HG03558 (cell line): ENCODE measurements at regions not wholly inside any gene's neighbourhood (a gene's known extent, or its start where the extent isn't known, plus 50 kb on each side); places are given as distances from the start of the nearest gene placed in this dataset.
A peak's percentile ranks its signal among the peaks of the same experiment; 100 is the strongest.

ENCODE experiments used
- ATAC-seq: cut with Tn5 transposase; IDR thresholded peaks from one replicate; pipeline ENCODE4 v1.9.1; 2021; ENCODE audit warnings: moderate number of reproducible peaks; ENCODE audit not compliant: unreplicated experiment; ENCODE audit errors: extremely low read depth

DNA sequence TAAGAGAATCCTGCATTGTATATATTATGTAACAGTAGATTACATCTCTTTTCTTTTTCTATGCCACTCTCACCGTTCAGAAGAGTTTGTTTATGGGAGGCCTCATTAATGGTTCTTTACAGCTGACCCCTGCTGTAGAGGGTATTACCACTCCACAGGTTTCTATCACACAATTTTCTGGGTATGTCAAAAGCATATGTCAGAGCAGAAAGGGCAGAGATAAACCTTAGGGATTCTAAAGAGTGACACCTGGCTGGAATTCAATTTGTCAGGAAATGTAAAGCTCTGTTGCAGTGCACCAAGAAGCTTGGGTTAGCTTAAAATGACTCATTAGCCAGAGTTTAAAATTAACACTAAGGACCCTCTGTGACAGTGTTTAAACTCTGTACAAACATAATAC, 658.7 kb downstream of the PCDH18 start:
- ATAC-seq = no peak

DNA sequence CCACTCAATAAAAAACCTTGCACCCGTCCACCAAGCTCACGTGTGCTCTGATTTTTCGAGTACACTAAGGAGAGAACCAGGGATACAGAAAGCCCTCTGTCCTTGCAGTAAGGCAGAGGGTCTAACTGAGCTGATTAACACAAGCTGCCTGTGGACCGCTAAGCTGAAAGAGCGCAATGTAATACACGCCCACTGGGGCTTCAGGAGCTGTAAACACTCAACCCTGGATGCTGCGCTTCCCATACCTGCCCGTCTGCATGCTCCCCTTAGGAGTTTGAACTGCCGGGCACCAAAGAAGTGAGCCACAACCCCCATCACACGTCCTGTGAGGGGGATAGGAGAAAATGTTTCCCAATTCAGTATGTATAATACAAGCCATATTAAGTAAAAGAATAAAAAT, 664.8 kb downstream of the PCDH18 start:
- no peak for ATAC-seq

DNA sequence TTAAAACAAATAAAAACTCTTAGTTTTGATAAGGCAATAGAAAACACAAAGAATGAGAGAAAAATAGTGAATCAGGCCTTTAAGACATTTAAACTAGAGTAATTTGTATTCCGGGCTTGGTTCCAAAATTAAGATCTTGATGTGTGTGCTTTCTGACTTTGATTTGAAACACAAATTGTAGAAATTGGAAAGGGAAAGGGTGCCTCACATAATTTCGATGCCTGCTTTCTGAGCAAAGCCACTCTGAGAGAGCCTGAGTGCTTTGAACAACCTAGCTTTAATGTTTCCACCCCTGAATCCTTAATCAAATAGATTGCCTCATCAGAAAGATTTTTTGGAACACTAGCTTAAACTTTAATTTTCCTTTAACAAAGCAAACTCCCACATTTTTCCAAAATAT, 666.8 kb downstream of the PCDH18 start:
- ATAC-seq = no peak

DNA sequence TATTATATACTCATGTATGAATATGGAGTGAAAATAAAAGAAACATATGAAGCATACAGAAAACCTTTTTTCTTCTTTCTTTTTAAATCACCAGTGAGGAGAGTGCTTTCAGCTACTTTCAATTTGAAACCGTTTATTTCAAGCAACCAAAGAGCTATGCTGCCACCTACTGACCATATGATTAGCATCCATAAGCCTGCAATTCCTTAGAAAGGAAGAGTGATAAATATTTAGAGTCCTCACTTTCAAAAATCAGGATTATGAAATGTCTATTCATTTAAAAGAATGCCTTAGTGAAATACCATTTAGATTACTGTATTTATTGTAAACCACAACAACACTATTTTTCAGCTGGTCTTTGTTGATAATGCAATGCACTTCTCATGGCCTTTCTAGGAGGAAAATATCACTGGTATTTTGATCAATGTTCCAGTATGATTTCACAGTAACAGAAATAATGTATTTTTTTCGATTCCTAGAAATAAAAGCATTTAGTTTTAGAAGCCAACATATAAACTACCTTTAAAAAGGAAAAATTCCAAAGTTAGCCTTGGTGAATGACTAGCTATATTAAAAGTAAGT, 667.6 kb downstream of the PCDH18 start:
- ATAC-seq = peak; percentile 86

DNA sequence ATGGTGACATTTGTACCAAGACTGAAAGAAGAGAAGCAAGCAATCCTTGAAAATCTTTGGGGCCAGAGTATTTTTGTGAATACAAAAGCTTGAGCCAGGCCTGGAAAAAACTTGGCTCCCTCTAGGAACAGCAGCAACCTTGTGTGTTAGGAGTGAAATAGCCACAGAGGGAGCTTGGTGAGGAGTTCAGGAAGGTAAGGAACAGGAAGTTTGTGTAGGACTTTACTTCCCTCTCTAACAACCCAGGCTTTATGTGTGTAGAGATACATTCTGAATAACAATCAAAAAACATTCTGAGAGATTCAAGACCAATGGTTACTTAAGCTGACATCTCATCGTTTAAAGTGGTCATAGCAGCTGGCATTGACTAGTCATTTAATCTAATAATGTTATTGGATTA, 668.5 kb downstream of the PCDH18 start:
- no peak for ATAC-seq

DNA sequence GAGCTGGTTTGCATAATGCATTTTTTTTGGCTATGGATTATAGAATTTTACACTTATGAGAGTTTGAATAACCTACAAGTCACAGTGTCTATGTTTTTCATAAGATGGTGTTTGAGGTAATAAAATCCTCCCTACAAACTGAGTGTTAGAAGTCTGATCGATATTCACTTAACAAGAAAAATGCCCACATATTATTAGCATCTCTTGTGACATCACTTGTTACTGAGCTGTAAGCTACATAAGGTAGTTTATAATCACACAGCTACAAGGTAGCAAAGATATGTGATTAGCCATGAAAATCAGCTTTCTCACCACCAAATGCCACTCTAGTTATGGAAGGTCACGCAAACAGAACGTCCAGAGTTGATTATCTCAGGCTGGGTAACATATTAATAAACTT, 669.6 kb downstream of the PCDH18 start:
- ATAC-seq = no peak

DNA sequence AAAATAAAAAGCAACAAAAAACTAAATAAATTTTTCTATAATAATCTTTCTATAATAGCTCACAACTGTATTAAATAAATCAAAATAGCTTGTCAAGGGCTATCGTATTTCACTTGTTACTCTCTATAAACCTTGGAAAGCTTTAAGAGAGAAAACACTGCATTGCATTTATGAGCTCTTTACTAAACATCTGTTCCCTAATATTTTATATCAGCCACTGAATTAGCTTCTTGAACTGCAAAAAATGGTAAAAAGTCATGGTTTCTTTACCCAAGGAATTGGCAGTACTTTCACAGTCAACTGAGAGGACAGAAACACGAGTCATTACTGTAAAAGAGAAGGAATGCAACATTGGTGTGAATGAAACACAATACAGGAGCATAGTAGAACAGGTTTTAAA, 671.2 kb downstream of the PCDH18 start:
- ATAC-seq = no peak

DNA sequence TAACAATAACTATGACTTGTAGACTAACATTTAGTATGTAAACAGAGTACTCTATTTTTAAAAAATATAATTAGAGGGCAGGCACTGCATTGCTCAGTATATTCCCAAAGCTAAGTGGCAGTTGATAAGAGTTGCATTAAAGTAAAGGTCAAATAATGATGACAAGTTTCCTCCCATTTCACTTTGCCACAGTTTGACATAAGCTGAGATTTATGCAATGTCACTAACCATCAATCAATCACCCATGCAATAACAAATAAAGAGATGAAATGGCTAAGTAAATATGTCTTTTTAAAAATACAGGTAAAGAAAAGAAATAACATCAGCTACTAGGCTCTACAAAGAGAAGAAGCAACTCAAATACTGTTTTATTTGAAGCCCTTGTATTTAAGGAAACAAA, 673.4 kb downstream of the PCDH18 start:
- no peak for ATAC-seq

DNA sequence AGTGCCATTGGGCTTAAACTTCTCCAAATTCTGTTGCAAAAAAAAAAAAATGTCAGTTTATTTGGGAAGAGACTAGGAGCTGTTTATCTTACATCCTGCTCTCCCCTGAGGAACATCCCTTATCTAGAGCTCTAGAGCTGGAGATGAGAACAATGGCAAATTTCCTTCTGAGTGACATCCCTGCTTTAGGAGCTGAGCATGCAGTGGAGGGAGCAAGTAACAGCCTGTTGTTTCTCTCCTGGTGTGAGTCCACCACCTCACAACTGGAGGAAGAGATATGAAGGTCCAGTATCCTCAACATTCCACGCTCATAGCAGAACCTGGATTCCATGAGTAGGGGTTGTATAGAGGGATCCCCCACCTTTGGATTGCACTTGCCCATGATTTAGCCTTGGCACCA, 676.4 kb downstream of the PCDH18 start:
- no peak for ATAC-seq

DNA sequence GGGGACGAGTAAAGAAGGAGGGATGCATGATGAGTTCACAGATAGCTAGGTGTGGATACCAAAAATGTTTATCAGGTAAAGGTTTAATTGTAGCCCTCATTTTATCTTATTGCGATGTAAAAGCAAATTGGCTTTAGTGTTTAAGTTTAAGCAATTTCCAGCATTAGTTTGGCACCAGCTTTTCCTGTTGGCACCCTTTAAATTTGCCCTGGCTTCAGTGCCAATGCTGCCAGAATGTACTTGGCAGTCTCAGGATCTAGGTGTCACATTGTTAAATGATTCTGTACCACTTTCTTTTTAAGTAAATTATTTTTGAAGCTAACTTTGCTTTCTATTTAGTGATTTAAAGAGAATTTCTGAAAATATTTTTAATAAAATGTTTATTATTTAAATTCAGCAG, 681.8 kb downstream of the PCDH18 start:
- ATAC-seq = no peak

DNA sequence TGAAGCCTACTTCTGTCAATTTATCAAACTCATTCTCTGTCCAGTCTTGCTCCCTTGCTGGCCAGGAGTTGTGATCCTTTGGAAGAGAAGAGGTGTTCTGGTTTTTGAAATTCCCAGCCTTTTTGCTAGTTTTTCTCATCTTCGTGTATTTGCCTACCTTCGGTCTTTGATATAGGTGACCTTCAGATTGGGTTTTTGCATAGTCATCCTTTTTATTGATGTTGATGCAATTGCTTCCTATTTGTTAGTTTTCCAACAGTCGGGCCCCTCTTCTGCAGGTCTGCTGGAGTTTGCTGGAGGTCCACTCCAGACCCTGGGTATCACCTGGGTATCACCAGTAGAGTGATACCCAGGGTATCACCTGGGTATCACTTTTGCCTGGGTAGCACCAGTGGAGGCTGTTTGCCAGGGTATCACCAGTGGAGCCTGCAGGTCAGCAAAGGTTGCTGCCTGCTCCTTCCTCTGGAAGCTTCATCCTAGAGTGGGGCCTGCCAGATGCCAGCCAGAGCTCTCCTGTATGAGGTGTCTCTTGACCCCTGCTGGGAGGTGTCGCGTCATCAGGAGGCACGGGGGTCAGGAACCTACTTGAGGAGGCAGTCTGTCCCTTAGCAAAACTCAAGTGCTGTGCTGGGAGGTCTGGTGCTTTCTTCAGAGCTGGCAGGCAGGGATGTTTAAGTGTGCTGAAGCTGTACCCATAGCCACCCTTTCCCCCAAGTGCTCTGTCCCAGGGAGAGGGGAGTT, 684.2 kb downstream of the PCDH18 start:
- ATAC-seq = no peak

DNA sequence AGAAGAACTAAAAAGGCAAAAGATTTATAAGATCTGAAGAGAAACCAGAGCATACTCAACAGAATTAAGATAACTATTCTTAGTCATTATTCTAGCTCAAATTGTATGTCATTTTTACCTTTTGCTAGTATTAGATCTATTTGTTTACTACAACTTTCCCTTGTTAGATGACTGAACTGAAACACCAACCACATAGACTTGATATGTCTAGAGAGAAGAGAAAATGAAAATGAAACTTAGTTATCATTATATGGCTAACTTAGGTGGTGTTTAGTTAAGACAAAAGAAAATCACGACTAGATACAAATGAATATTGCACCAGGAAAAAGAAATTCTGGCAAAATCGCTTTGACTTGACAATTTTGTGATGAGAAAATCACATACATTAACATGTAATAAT, 690.8 kb downstream of the PCDH18 start:
- peak; percentile 65 for ATAC-seq

DNA sequence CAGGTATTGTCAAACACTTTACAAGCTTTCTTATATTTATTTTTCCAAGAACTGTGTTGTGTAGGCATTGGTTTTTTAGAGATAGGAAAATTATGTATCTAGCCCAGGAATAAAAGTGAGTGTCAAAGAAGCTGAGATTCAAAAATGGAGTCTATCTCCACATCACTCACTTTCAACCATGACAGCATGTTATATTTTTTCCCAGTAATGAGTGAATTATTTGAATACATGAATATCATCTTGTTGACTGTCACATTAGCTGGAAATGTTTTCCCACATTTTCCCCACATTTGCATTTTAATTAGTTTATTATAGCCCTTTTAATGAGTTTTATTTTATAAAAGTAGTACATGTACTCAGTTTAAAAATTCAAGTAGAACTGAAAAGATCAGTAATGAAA, 693.7 kb downstream of the PCDH18 start:
- no peak for ATAC-seq

DNA sequence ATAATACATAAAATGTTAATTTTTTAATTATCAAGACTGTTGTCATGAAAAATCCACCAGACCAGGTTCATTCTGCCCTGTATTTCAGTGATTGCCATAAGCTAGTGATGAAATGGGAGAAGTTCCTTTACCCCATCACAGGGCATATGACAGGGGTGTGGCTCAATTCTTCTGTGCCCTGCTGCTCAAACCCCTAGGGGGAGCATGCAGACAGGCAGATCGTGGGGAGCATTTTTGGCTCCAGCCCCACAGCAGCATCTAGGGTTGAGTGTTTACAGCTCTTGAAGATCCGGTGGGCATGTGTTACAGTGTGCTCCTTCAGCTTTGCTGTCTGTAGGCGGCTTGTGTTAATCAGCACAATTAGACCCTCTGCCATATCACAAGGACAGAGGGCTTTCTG, 700.7 kb downstream of the PCDH18 start:
- ATAC-seq = no peak

DNA sequence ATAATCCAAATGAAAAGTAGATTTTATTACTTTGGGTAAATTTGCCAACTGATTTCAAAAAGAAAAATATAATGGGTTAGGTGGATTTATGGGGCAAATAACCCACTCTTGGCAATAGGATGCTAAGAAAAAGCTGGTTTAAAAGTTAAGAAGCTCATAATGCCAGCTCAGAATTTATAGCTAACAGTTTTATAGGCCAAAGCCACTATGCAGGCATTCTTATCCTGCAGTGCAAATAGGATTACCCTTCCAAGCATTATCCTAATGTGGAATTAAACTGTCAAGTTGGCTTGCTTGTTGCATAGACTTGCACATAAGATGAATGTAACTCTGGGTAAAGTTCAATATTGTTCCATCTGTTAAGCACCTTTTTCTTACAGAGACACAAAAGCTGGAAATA, 703.0 kb downstream of the PCDH18 start:
- ATAC-seq = no peak

DNA sequence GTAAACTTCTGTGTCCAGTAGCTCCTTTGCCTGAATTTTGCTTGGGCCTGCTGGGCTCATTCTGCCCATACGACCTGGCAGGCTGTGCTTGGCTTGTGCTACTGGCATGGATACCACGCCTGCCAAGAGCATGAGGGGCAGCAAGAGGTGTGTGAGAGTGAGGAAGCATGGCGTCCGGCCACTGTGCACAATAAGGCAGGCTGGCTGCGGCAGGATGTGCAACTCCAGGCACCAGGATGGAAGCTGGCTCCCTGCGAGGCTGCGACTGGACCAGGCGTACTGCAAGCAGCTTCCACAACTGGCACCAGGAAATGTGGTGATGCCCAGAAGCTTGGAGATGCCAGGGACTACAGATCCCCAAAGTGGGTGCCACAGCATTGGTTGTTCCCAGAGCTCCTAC, 709.3 kb downstream of the PCDH18 start:
- ATAC-seq = no peak

DNA sequence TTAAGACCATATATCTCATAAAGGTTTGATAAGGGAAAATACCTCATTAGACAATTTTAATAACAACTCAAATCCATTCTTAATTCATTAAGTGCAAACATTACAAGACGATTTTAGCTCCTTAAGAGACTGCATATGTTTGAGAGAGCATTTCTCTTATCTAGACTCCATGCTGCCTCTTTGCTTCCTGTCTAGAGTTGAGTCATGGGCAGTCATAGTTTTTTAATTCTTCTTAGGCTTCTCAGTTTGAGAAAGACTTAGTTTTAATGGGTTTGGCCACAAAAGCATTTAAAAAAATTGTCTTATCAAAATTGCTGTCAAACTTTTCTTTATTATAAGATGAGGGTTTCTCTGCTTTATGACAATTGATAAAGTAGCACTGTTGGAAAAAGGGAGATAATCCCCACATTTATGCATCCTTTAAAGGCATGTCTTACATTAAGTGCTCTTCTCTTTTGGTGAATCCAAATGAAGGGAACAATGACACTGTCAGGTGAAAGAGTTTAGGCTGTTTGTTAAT, 713.4 kb downstream of the PCDH18 start:
- ATAC-seq = no peak

DNA sequence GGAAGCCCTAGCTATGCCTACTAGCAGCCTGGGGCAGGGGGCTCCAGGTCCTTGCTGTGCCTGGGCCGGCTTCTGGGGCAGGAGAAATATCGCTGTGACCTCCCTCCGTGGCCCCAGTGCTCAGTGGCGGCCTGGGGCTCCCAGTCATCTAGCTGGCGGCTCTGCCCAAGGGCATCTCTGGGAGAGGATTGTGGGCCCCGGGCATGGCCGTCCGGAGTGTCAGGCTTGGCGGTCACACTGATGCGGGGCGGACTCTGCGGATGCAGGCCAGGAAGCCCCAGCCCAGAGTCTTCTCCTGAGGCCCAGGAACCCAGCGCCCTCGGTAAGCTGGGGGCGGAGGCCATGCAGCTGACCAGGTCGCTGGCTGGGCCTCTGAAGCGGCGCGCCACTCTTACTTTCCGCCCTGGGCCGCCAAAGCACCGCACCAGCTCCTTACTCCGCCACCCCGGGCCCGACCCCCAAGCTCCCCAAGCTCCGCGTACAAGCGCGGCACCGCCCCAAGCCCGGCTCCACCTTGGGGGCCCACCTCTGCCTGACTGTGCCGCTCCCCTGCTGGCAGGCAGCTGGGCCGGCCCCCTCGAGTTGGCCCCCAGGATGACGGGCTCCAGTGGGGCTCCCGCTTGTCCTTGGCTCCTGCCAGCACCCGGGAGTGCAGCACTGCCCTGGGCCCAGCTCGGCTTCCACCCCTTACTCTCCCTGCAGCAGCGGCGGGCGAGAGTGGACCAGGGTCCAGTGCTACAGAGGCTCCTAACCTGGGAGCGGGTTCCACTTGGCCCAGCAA, 720.0 kb downstream of the PCDH18 start:
- no peak for ATAC-seq

DNA sequence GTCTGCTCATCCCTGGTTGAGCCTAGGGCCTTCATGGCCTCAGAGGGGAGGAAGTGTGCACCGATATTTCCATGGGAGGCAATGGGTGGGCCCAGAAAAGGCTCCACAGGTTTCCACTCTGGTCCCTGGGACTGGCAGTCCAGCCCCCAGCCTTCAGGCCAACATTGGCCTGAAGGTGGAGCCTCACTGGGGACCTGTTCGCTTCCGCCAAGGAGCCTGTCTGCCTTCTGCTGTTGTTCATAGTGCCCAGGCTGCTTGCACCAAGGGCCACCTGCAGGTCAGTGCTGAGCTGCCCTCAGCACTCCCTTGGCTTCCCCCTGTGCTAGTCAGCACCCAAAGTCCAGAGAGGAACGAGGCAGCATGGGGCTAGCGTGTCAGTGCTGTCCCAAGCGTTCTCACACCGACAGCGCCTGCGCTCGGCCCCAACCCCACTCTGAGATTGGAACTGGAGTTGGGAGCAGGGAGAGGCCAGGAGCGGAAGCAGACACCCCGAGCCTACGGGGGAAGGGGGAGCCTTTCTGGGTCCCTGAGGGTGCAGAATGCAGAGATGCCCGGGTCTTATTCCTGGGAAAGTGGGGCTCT, 720.7 kb downstream of the PCDH18 start:
- no peak for ATAC-seq

DNA sequence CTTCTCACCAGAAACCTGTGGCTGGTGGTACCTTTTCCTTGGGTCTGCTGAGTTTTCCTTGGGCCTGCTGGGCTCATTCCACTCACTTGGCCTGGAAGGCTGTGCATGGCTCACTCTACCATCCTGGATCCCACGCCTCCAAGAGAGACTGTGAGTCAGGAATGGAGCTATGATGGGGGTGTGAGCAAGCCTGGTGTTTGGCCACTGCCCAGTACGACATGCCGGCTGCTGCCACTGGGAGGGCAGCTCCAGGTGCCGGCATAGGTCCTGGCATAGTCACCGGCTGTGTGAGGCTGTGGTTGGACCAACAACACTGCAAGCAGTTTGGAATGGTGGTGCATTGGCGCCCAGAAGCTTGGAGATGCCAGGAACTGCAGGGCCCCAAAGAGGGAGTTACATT, 721.7 kb downstream of the PCDH18 start:
- ATAC-seq = no peak

DNA sequence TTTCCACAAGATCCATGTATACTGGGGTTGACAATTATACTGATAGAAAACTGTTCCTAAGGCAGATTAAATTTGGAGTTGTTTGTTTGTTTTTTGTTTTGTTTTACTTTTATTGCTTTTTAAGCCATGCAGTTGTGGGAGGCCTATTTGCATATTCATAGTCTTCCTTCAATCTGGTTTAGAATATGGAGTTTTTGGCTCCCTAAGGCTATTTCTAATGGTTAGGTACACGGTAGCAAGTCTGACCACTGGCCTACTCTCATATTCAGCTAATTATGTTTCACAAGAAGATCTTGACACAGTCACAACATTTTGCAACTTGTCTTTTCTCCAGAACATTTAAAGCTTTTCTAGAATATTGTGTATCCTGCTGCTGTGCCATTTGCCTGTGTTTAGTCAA, 725.5 kb downstream of the PCDH18 start:
- no peak for ATAC-seq
